WERI-Rb-1 (cell line): ENCODE measurements at regions not wholly inside any gene's neighbourhood (a gene's known extent, or its start where the extent isn't known, plus 50 kb on each side); places are given as distances from the start of the nearest gene placed in this dataset.

Experiments
- DNase-seq: peaks from one replicate; pipeline ENCODE4 v3.0.0-alpha.2; 2020
- H3K27ac ChIP-seq: fragments of 250-450 bp; sonication (Bioruptor Pico); 2 replicates; pipeline ENCODE4 v1.5.1; 2020; ENCODE audit warnings: mild to moderate bottlenecking, moderate library complexity
- H3K27me3 ChIP-seq: fragments of 250-450 bp; sonication (Bioruptor Pico); 2 replicates; pipeline ENCODE4 v1.5.1; 2021; ENCODE audit warnings: mild to moderate bottlenecking, low read depth, moderate library complexity; ENCODE audit not compliant: insufficient read depth, severe bottlenecking
- H3K36me3 ChIP-seq: fragments of 250-450 bp; sonication (Bioruptor Pico); 2 replicates; pipeline ENCODE4 v1.5.1; 2020; ENCODE audit warnings: mild to moderate bottlenecking, moderate library complexity
- H3K4me3 ChIP-seq: 2 replicates; pipeline ENCODE4 v1.5.1; 2011; ENCODE audit warnings: low read depth, mild to moderate bottlenecking, control low read depth, low read length
- H3K9me3 ChIP-seq: fragments of 250-450 bp; sonication (Bioruptor Pico); 2 replicates; pipeline ENCODE4 v1.5.1; 2021; ENCODE audit warnings: mild to moderate bottlenecking, moderate library complexity; ENCODE audit not compliant: severe bottlenecking
- TF ChIP-seq, protein P1 (sequence below): IDR thresholded peaks from 2 replicates; pipeline ENCODE4 v1.5.1; 2011; ENCODE audit warnings: low read depth, mild to moderate bottlenecking, control low read depth, inconsistent platforms, low read length

DNA sequence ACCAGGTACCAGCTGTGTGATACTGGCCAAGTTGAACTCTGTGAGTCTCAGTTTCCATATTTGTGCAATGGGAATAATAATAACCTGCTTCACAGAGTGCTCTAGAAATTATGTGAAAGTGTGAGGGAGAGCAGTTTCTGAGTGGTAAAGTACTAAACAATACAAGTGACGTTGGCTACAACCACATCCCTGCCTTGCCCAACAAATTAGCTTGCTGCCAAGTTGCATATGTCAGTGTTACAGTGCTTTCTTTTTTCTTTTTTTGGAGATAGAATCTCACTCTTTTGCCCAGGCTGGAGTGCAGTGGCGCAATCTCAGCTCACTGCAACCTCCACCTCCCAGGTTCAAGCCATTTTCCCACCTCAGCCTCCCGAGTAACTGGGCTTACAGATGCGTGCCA lies 533.6 kb upstream of the MEX3C start:
- no peaks in the 10 kb centered on the region for H3K27me3 ChIP-seq

DNA sequence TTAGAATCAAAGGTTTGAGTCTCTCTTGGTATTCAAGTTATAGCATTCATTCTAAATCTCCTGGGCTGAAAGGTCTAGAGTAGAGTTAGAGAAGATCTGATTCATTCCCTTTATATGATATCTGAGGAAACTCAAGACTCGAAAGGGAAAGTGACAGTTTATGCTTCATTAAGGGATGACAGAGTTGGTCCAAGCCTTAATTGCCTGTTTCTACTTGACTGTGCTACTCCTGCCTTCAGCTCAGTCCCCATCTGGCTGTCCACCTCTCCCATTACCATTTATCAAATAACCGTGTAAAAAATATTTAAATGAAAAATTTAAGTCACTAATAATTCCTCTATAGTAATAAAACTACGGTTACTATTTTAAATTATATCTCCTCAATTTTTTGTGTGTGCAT lies 537.1 kb upstream of the MEX3C start:
- TF ChIP-seq, protein P1, sequence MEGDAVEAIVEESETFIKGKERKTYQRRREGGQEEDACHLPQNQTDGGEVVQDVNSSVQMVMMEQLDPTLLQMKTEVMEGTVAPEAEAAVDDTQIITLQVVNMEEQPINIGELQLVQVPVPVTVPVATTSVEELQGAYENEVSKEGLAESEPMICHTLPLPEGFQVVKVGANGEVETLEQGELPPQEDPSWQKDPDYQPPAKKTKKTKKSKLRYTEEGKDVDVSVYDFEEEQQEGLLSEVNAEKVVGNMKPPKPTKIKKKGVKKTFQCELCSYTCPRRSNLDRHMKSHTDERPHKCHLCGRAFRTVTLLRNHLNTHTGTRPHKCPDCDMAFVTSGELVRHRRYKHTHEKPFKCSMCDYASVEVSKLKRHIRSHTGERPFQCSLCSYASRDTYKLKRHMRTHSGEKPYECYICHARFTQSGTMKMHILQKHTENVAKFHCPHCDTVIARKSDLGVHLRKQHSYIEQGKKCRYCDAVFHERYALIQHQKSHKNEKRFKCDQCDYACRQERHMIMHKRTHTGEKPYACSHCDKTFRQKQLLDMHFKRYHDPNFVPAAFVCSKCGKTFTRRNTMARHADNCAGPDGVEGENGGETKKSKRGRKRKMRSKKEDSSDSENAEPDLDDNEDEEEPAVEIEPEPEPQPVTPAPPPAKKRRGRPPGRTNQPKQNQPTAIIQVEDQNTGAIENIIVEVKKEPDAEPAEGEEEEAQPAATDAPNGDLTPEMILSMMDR, result no peak
- no peak overlapping the region for H3K27ac ChIP-seq
- no peaks in the 10 kb centered on the region for H3K36me3 ChIP-seq
- no peak overlapping the region for H3K4me3 ChIP-seq
- H3K27me3 ChIP-seq, result no peaks in the 10 kb centered on the region
- no peaks in the 10 kb centered on the region for H3K9me3 ChIP-seq
- no peak for DNase-seq

More for the DNA sequence above, 533.6 kb upstream of the MEX3C start:
- TF ChIP-seq, protein P1, result no peak
- Histone ChIP-seq H3K4me3 (no peak overlapping the region), H3K36me3 (no peaks in the 10 kb centered on the region), H3K27ac (no peak overlapping the region), H3K9me3 (no peaks in the 10 kb centered on the region)
- no peak for DNase-seq

DNA sequence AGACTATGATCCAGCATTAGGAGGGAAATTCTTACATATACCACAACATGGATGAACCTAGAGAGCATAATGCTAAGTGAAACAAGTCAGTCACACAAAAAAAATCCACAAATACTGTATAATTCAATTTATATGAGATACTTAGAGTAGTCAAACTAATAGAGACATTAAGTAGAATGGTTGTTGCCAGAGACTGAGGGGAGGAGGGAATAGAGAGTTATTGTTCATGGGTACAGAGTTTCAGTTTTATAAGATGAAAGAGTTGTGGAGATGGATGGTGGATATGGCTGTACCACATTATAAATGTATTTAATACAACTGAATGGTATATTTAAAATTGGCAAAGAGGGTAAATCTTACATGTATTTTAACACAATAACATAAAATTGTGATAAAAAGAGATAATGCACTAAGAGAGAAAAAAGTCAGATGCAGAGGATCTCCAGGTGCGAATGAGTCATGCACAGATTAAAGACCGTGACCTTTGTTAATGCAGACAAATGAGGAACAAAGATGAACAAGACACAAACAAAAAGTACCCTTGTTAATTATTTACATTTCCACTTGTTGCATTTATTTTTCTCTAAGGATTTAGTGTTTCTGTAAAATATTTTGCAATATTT lies 541.7 kb upstream of the MEX3C start:
- no peaks in the 10 kb centered on the region for H3K9me3 ChIP-seq
- H3K27ac ChIP-seq, result no peak overlapping the region
- TF ChIP-seq, protein P1, result no peak
- no peaks in the 10 kb centered on the region for H3K36me3 ChIP-seq
- no peak for DNase-seq
- H3K27me3 ChIP-seq, result no peaks in the 10 kb centered on the region
- H3K4me3 ChIP-seq, result no peak overlapping the region

DNA sequence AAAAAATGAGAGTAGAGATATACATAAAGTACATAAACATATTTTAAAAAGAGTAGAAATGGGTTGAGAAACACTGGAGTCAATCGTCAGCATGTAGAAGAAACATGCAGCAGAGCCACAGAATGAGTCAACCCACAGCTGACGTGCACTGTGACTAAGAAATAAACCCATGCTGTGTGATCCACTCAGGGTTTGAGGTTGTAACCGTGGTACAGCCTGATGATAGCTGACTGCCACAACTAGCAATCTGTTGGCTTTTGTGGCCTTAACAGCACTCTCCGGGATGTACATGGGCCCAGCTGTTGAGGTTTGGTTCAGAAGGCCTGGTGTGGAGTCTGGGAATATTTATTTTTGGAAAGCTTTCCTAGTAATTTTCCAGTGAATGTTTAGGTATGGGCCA lies 554.4 kb upstream of the MEX3C start:
- Histone ChIP-seq H3K4me3 (no peak overlapping the region), H3K27ac (no peak overlapping the region), H3K36me3 (no peaks in the 10 kb centered on the region), H3K27me3 (no peaks in the 10 kb centered on the region), H3K9me3 (no peaks in the 10 kb centered on the region)
- TF ChIP-seq, protein P1, result no peak
- DNase-seq, result no peak

DNA sequence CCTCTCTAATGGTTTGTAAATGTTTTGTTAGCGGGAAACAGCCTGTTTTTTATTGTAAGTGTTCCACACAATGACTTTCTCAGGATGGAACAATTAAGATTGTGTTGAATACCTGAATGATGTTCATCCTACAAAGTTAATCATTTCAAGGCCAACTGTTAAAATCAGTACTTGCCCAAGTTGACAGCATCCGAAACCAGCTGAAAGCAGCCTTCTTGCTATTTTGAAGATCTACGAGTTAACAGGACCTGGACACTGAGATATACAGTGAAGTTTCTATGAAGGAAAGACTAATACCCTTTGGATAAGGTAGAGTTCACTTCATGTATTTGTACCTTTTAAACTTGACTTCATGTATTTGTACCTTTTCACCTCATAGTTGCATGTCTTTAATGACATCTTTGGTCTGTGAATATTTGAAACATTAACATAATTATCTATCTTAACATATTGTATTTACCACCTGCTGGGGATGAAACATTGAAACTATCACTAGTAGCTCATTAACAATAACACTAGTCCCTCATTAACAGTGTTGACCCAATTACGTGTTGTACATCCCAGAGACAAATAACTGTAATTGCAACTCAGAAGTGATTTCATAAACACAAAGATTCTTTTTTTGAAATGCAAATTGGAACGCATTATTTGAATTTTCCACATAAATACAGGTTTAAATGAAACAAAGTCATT lies 556.0 kb upstream of the MEX3C start:
- no peak for DNase-seq
- no peaks in the 10 kb centered on the region for H3K9me3 ChIP-seq
- no peaks in the 10 kb centered on the region for H3K27me3 ChIP-seq
- H3K27ac ChIP-seq, result no peak overlapping the region
- no peak overlapping the region for H3K4me3 ChIP-seq
- no peaks in the 10 kb centered on the region for H3K36me3 ChIP-seq
- TF ChIP-seq, protein P1, result no peak
